GM23338 (cell line): ENCODE measurements at regions not wholly inside any gene's neighbourhood (a gene's known extent, or its start where the extent isn't known, plus 50 kb on each side); places are given as distances from the start of the nearest gene placed in this dataset.

Experiments
- ATAC-seq: fragments of 200-7000 bp; cut with Tn5 transposase; 3 replicates; pipeline ENCODE4 v1.9.1; 2020
- DNase-seq: peaks from one replicate; pipeline ENCODE4 v3.0.0-alpha.2; 2015; ENCODE audit warnings: low spot score
- H2AFZ ChIP-seq: fragments of 200-600 bp; sonication (generic); 2 replicates; pipeline ENCODE4 v1.8.0; 2016; ENCODE audit warnings: antibody characterized with exemption, mild to moderate bottlenecking, moderate library complexity
- H3F3A ChIP-seq: fragments of 200-600 bp; sonication (generic); replicated peaks from 2 replicates; pipeline ENCODE4 v1.8.0; 2017; ENCODE audit warnings: antibody characterized with exemption, mixed run types, low read depth
- H3K27ac ChIP-seq: fragments of 200-600 bp; sonication (generic); 2 replicates; pipeline ENCODE4 v1.6.1; 2016; ENCODE audit warnings: low read depth
- H3K27me3 ChIP-seq: fragments of 200-600 bp; sonication (generic); 2 replicates; pipeline ENCODE4 v1.8.0; 2016; ENCODE audit warnings: mild to moderate bottlenecking, mixed run types, moderate library complexity; ENCODE audit not compliant: insufficient read depth
- H3K36me3 ChIP-seq: fragments of 200-600 bp; sonication (generic); 2 replicates; pipeline ENCODE4 v1.8.0; 2016; ENCODE audit warnings: mild to moderate bottlenecking; ENCODE audit not compliant: insufficient read depth
- H3K4me1 ChIP-seq: fragments of 200-600 bp; sonication (generic); 2 replicates; pipeline ENCODE4 v1.8.0; 2016; ENCODE audit warnings: mild to moderate bottlenecking, moderate library complexity; ENCODE audit not compliant: insufficient read depth
- H3K4me2 ChIP-seq: fragments of 200-600 bp; sonication (generic); 2 replicates; pipeline ENCODE4 v1.7.1; 2017; ENCODE audit warnings: mixed run types
- H3K4me3 ChIP-seq: fragments of 200-600 bp; sonication (generic); 2 replicates; pipeline ENCODE4 v1.6.1; 2016; ENCODE audit warnings: mixed run types
- H3K79me2 ChIP-seq: fragments of 200-600 bp; sonication (generic); replicated peaks from 2 replicates; pipeline ENCODE4 v1.8.0; 2017; ENCODE audit warnings: mild to moderate bottlenecking; ENCODE audit not compliant: insufficient read depth
- H3K9me2 ChIP-seq: fragments of 200-600 bp; sonication (generic); 2 replicates; pipeline ENCODE4 v1.8.0; 2017; ENCODE audit not compliant: insufficient read depth
- H4K20me1 ChIP-seq: fragments of 200-600 bp; sonication (generic); replicated peaks from 2 replicates; pipeline ENCODE4 v1.8.0; 2017; ENCODE audit warnings: mild to moderate bottlenecking; ENCODE audit not compliant: insufficient read depth
- H3K27ac Mint-ChIP-seq: 2 replicates; pipeline ENCODE4 v1.8.0; 2020; ENCODE audit warnings: inconsistent platforms, mild to moderate bottlenecking, moderate library complexity, mixed read lengths
- H3K27me3 Mint-ChIP-seq: 3 replicates; pipeline ENCODE4 v1.8.0; 2022; ENCODE audit warnings: low read depth, mild to moderate bottlenecking, moderate library complexity, mixed read lengths, inconsistent platforms; ENCODE audit not compliant: insufficient read depth, poor library complexity
- H3K36me3 Mint-ChIP-seq: 3 replicates; pipeline ENCODE4 v1.8.0; 2021; ENCODE audit warnings: low read depth, mild to moderate bottlenecking, inconsistent platforms, moderate library complexity, mixed read lengths
- H3K4me1 Mint-ChIP-seq: 3 replicates; pipeline ENCODE4 v1.8.0; 2020; ENCODE audit warnings: mild to moderate bottlenecking, inconsistent platforms, mixed read lengths
- H3K4me3 Mint-ChIP-seq: 3 replicates; pipeline ENCODE4 v1.8.0; 2021; ENCODE audit warnings: moderate library complexity, mild to moderate bottlenecking, inconsistent platforms, mixed read lengths
- H3K9me3 Mint-ChIP-seq: 3 replicates; pipeline ENCODE4 v1.8.0; 2020; ENCODE audit warnings: moderate library complexity, mild to moderate bottlenecking, inconsistent platforms, mixed read lengths
- EZH2 ChIP-seq: fragments of 200-600 bp; sonication (generic); IDR thresholded peaks from one replicate; pipeline ENCODE4 v1.8.0; 2017; ENCODE audit warnings: antibody characterized with exemption, mild to moderate bottlenecking, low read depth; ENCODE audit not compliant: unreplicated experiment
- NANOG ChIP-seq: IDR thresholded peaks from 2 replicates; pipeline ENCODE4 v1.6.1; 2016; ENCODE audit warnings: antibody characterized with exemption, borderline replicate concordance
- POLR2AphosphoS5 ChIP-seq: IDR thresholded peaks from 2 replicates; pipeline ENCODE4 v1.6.1; 2016; ENCODE audit warnings: antibody characterized with exemption, low read depth
- STAT1 ChIP-seq: IDR thresholded peaks from one replicate; pipeline ENCODE4 v1.6.1; 2016; ENCODE audit warnings: antibody characterized with exemption; ENCODE audit not compliant: unreplicated experiment
- ZNF114 ChIP-seq: fragments of 250-450 bp; sonication (Bioruptor Pico); IDR thresholded peaks from 2 replicates; pipeline ENCODE4 v1.5.0; 2020; ENCODE audit warnings: mild to moderate bottlenecking, moderate library complexity
- ZNF331 ChIP-seq: fragments of 250-450 bp; sonication (Bioruptor Pico); IDR thresholded peaks from 2 replicates; pipeline ENCODE4 v1.5.0; 2020; ENCODE audit warnings: low read depth, mild to moderate bottlenecking, moderate library complexity
- ZNF462 ChIP-seq: fragments of 250-450 bp; sonication (Bioruptor Pico); IDR thresholded peaks from 2 replicates; pipeline ENCODE4 v1.5.0; 2020; ENCODE audit warnings: mild to moderate bottlenecking, moderate library complexity
- TF ChIP-seq, protein P1 (sequence below), 2 experiments: fragments of 200-600 bp in 1 of 2; sonication (generic) in 1 of 2; conservative IDR thresholded peaks; 2 replicates each; pipeline versions ENCODE4 v1.5.1 to v1.6.1; 2016 to 2017; ENCODE audit warnings: antibody characterized with exemption in 2 of 2, low read depth in 2 of 2, mild to moderate bottlenecking in 2 of 2, moderate library complexity in 1 of 2
- TF ChIP-seq, protein P2 (sequence below): IDR thresholded peaks from one replicate; pipeline ENCODE4 v1.6.1; 2018; ENCODE audit warnings: antibody characterized with exemption; ENCODE audit not compliant: unreplicated experiment

GRCh38 chr7:35498416-35498815 is 196.5 kb downstream of the HERPUD2 start:
- no peak overlapping the region for H3K27ac ChIP-seq
- no peak overlapping the region for H3K4me2 ChIP-seq
- peaks cover 8% of the 10 kb centered on the region; the same call in 1 of the 2 replicates for H3K9me2 ChIP-seq
- H4K20me1 ChIP-seq, result no peaks in the 10 kb centered on the region
- Mint-ChIP-seq H3K9me3 (no peaks in the 10 kb centered on the region), H3K4me3 (no peak overlapping the region), H3K4me1 (peaks cover 2% of the 10 kb centered on the region; the same call in 1 of the 3 replicates), H3K36me3 (no peaks in the 10 kb centered on the region), H3K27ac (no peak overlapping the region), H3K27me3 (peaks cover 7% of the 10 kb centered on the region)
- TF ChIP-seq POLR2AphosphoS5, result no peak
- no peak for TF ChIP-seq STAT1
- no peak for TF ChIP-seq ZNF114 (CRISPR knock-in tag)
- no peak for TF ChIP-seq EZH2
- TF ChIP-seq, protein P1, sequence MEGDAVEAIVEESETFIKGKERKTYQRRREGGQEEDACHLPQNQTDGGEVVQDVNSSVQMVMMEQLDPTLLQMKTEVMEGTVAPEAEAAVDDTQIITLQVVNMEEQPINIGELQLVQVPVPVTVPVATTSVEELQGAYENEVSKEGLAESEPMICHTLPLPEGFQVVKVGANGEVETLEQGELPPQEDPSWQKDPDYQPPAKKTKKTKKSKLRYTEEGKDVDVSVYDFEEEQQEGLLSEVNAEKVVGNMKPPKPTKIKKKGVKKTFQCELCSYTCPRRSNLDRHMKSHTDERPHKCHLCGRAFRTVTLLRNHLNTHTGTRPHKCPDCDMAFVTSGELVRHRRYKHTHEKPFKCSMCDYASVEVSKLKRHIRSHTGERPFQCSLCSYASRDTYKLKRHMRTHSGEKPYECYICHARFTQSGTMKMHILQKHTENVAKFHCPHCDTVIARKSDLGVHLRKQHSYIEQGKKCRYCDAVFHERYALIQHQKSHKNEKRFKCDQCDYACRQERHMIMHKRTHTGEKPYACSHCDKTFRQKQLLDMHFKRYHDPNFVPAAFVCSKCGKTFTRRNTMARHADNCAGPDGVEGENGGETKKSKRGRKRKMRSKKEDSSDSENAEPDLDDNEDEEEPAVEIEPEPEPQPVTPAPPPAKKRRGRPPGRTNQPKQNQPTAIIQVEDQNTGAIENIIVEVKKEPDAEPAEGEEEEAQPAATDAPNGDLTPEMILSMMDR (conservative IDR thresholded peaks at IDR 0.05; ENCODE audit: low read depth in 2 of 2), result no peak
- no peak for TF ChIP-seq ZNF462 (CRISPR knock-in tag)
- TF ChIP-seq ZNF331, result no peak
- TF ChIP-seq, protein P2, sequence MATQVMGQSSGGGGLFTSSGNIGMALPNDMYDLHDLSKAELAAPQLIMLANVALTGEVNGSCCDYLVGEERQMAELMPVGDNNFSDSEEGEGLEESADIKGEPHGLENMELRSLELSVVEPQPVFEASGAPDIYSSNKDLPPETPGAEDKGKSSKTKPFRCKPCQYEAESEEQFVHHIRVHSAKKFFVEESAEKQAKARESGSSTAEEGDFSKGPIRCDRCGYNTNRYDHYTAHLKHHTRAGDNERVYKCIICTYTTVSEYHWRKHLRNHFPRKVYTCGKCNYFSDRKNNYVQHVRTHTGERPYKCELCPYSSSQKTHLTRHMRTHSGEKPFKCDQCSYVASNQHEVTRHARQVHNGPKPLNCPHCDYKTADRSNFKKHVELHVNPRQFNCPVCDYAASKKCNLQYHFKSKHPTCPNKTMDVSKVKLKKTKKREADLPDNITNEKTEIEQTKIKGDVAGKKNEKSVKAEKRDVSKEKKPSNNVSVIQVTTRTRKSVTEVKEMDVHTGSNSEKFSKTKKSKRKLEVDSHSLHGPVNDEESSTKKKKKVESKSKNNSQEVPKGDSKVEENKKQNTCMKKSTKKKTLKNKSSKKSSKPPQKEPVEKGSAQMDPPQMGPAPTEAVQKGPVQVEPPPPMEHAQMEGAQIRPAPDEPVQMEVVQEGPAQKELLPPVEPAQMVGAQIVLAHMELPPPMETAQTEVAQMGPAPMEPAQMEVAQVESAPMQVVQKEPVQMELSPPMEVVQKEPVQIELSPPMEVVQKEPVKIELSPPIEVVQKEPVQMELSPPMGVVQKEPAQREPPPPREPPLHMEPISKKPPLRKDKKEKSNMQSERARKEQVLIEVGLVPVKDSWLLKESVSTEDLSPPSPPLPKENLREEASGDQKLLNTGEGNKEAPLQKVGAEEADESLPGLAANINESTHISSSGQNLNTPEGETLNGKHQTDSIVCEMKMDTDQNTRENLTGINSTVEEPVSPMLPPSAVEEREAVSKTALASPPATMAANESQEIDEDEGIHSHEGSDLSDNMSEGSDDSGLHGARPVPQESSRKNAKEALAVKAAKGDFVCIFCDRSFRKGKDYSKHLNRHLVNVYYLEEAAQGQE, result no peak
- no peak for TF ChIP-seq NANOG
- no peak overlapping the region for H2AFZ ChIP-seq
- ATAC-seq (no peak), DNase-seq (no peak)
- H3K36me3 ChIP-seq, result no peaks in the 10 kb centered on the region
- no peak overlapping the region for H3K4me3 ChIP-seq
- H3F3A ChIP-seq, result no peaks in the 10 kb centered on the region
- H3K4me1 ChIP-seq, result no peaks in the 10 kb centered on the region
- no peaks in the 10 kb centered on the region for H3K27me3 ChIP-seq
- no peaks in the 10 kb centered on the region for H3K79me2 ChIP-seq
